ENCODE measurements at regions not wholly inside any gene's neighbourhood (a gene's known extent, or its start where the extent isn't known, plus 50 kb on each side); places are given as distances from the start of the nearest gene placed in this dataset.

GRCh38 chr1:189811960-189812359 lies 665.7 kb downstream of the BRINP3 start:
- Histone ChIP-seq H3K4me1 (ENCODE audit: control insufficient read depth in 5 of 5, insufficient read depth in 5 of 5, low read length in 5 of 5) (no peaks in the 10 kb centered on the region), H3K27ac (ENCODE audit: low read depth in 1 of 2, low read length in 1 of 2) (no peak overlapping the region), H3K9me3 (ENCODE audit: control insufficient read depth in 4 of 4, insufficient read depth in 3 of 4, low read length in 3 of 4) (no peaks in the 10 kb centered on the region), H3K36me3 (ENCODE audit: control insufficient read depth in 4 of 4, insufficient read depth in 4 of 4, low read length in 4 of 4) (no peaks in the 10 kb centered on the region), H3K4me3 (no peak overlapping the region), H3K27me3 (ENCODE audit: control insufficient read depth in 3 of 3, insufficient read depth in 3 of 3, low read length in 2 of 3) (no peaks in the 10 kb centered on the region), H3K9ac (ENCODE audit: insufficient read depth in 1 of 2, low read length in 2 of 2) (no peak overlapping the region)
- ATAC-seq (ENCODE audit: insufficient read depth, low FRiP score) (no peak), DNase-seq (no peak)
- WGBS, 2 donors: 75 to 83% methylated on average over 2 of the region's 2 CpGs
- TF ChIP-seq, protein P1, sequence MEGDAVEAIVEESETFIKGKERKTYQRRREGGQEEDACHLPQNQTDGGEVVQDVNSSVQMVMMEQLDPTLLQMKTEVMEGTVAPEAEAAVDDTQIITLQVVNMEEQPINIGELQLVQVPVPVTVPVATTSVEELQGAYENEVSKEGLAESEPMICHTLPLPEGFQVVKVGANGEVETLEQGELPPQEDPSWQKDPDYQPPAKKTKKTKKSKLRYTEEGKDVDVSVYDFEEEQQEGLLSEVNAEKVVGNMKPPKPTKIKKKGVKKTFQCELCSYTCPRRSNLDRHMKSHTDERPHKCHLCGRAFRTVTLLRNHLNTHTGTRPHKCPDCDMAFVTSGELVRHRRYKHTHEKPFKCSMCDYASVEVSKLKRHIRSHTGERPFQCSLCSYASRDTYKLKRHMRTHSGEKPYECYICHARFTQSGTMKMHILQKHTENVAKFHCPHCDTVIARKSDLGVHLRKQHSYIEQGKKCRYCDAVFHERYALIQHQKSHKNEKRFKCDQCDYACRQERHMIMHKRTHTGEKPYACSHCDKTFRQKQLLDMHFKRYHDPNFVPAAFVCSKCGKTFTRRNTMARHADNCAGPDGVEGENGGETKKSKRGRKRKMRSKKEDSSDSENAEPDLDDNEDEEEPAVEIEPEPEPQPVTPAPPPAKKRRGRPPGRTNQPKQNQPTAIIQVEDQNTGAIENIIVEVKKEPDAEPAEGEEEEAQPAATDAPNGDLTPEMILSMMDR (IDR thresholded peaks at IDR 0.05; ENCODE audit: control extremely low read depth, extremely low read depth): no peak

DNA sequence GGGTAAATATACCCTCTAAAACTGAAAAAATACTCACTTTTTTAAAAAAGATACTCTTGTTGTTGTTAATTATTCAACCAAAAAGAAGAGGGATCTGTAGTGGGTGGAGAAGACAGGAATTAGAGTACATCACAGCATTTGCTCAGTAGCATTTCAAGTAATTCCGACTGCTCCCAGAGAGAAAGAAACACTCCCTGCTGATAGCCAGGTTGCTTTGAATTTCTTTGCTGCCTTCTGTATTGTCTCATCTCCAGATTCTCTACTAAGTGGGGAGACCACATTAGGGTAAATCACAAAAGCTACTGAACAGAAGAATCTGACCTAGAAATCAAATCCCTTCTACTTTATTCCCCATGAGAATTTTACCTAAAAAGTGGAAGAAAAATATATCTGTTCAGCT lies 661.1 kb downstream of the BRINP3 start:
- Histone ChIP-seq H3K27me3 (ENCODE audit: control insufficient read depth in 3 of 3, insufficient read depth in 3 of 3, low read length in 2 of 3) (no peaks in the 10 kb centered on the region), H3K36me3 (ENCODE audit: control insufficient read depth in 4 of 4, insufficient read depth in 4 of 4, low read length in 4 of 4) (no peaks in the 10 kb centered on the region), H3K9me3 (ENCODE audit: control insufficient read depth in 4 of 4, insufficient read depth in 3 of 4, low read length in 3 of 4) (no peaks in the 10 kb centered on the region), H3K27ac (ENCODE audit: low read depth in 1 of 2, low read length in 1 of 2) (no peak overlapping the region), H3K4me1 (ENCODE audit: control insufficient read depth in 5 of 5, insufficient read depth in 5 of 5, low read length in 5 of 5) (no peaks in the 10 kb centered on the region), H3K4me3 (no peak overlapping the region), H3K9ac (ENCODE audit: insufficient read depth in 1 of 2, low read length in 2 of 2) (no peak overlapping the region)
- ATAC-seq (ENCODE audit: insufficient read depth, low FRiP score): no peak
- WGBS, 2 donors: 72 to 76% methylated on average over 1 of the region's 1 CpG
- DNase-seq: no peak
- TF ChIP-seq, protein P1 (IDR thresholded peaks at IDR 0.05; ENCODE audit: control extremely low read depth, extremely low read depth): no peak

DNA sequence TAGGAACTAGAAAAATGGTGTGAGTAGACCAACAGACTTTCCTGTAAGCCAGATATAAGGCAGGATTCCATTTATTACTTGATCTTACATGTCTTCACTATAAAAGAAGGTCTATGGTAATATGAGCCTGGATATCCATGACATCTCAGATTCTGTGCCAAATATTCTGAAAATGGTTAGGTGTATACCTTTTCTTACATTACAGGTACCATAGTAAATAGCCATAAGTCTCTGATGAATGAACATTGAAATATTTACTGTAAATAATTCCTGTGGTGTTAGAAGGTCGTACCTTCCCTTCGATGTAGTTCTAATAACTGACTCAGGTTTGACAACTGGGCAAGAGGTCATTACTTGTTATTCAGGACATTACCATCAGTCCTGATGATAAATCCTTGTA lies 657.9 kb downstream of the BRINP3 start:
- Histone ChIP-seq H3K4me3 (no peak overlapping the region), H3K36me3 (ENCODE audit: control insufficient read depth in 4 of 4, insufficient read depth in 4 of 4, low read length in 4 of 4) (no peaks in the 10 kb centered on the region), H3K9ac (ENCODE audit: insufficient read depth in 1 of 2, low read length in 2 of 2) (no peak overlapping the region), H3K4me1 (ENCODE audit: control insufficient read depth in 5 of 5, insufficient read depth in 5 of 5, low read length in 5 of 5) (no peaks in the 10 kb centered on the region), H3K27ac (ENCODE audit: low read depth in 1 of 2, low read length in 1 of 2) (no peak overlapping the region), H3K27me3 (ENCODE audit: control insufficient read depth in 3 of 3, insufficient read depth in 3 of 3, low read length in 2 of 3) (no peaks in the 10 kb centered on the region), H3K9me3 (ENCODE audit: control insufficient read depth in 4 of 4, insufficient read depth in 3 of 4, low read length in 3 of 4) (no peaks in the 10 kb centered on the region)
- 41 to 72% methylated on average over 2 of the region's 2 CpGs for WGBS, 2 donors
- DNase-seq: no peak
- TF ChIP-seq, protein P1 (IDR thresholded peaks at IDR 0.05; ENCODE audit: control extremely low read depth, extremely low read depth): no peak
- ATAC-seq (ENCODE audit: insufficient read depth, low FRiP score): no peak

GRCh38 chr1:189821833-189822232 lies 655.8 kb downstream of the BRINP3 start:
- Histone ChIP-seq H3K27ac (ENCODE audit: low read depth in 1 of 2, low read length in 1 of 2) (no peak overlapping the region), H3K9me3 (ENCODE audit: control insufficient read depth in 4 of 4, insufficient read depth in 3 of 4, low read length in 3 of 4) (peaks cover 0 to 2% (median 0%) of the 10 kb centered on the region in 4 donors), H3K4me3 (no peak overlapping the region), H3K27me3 (ENCODE audit: control insufficient read depth in 3 of 3, insufficient read depth in 3 of 3, low read length in 2 of 3) (no peaks in the 10 kb centered on the region), H3K9ac (ENCODE audit: insufficient read depth in 1 of 2, low read length in 2 of 2) (no peak overlapping the region), H3K4me1 (ENCODE audit: control insufficient read depth in 5 of 5, insufficient read depth in 5 of 5, low read length in 5 of 5) (no peaks in the 10 kb centered on the region), H3K36me3 (ENCODE audit: control insufficient read depth in 4 of 4, insufficient read depth in 4 of 4, low read length in 4 of 4) (no peaks in the 10 kb centered on the region)
- TF ChIP-seq, protein P1 (IDR thresholded peaks at IDR 0.05; ENCODE audit: control extremely low read depth, extremely low read depth): no peak
- DNase-seq: peak in 2 of 3 donors; percentile 44 to 63
- no peak for ATAC-seq (ENCODE audit: insufficient read depth, low FRiP score)
- 0 to 40% methylated on average over 1 of the region's 1 CpG for WGBS, 2 donors
